ENCODE measurements at regions not wholly inside any gene's neighbourhood (a gene's known extent, or its start where the extent isn't known, plus 50 kb on each side); places are given as distances from the start of the nearest gene placed in this dataset.
A peak's percentile ranks its signal among the peaks of the same experiment; 100 is the strongest.

- no peaks in the 10 kb centered on the region for H3K36me3 ChIP-seq
- intact Hi-C loops (cut with DNase I; ENCODE audit: low total_unique reads) (no loop called here), in situ Hi-C loops (cut with MboI; ENCODE audit: low sequenced_read_pairs in 4 of 4) (no loop called here)
- DNase-seq (peak in 1 of 2 donors; percentile 14), ATAC-seq (peak; percentile 62 to 71)
- no peaks in the 10 kb centered on the region for H3K27me3 ChIP-seq
- no peak overlapping the region for H3K4me3 ChIP-seq
- H3K27ac ChIP-seq: no peak overlapping the region
- TF ChIP-seq CTCF (IDR thresholded peaks at IDR 0.05 in 4 of 5, conservative IDR thresholded peaks at IDR 0.05 in 1 of 5): no peak
- TF ChIP-seq POLR2A (IDR thresholded peaks at IDR 0.05): no peak
- H3K9me3 ChIP-seq: no peaks in the 10 kb centered on the region
- peaks cover 0 to 7% of the 10 kb centered on the region in 2 donors for H3K4me1 ChIP-seq
Observed at GRCh38 chr1:96520579-96520947, 201.0 kb upstream of the PTBP2 start.

- peaks cover 0 to 8% of the 10 kb centered on the region in 2 donors for H3K4me1 ChIP-seq
- H3K36me3 ChIP-seq: no peaks in the 10 kb centered on the region
- no peaks in the 10 kb centered on the region for H3K9me3 ChIP-seq
- no peaks in the 10 kb centered on the region for H3K27me3 ChIP-seq
- ATAC-seq (no peak), DNase-seq (no peak)
- H3K27ac ChIP-seq: peak overlapping the region in 1 of 4 donors; percentile 16
- TF ChIP-seq CTCF (IDR thresholded peaks at IDR 0.05 in 4 of 5, conservative IDR thresholded peaks at IDR 0.05 in 1 of 5) (no peak), POLR2A (IDR thresholded peaks at IDR 0.05) (no peak)
- intact Hi-C loops (cut with DNase I; ENCODE audit: low total_unique reads): no loop called here
- in situ Hi-C loops (cut with MboI; ENCODE audit: low sequenced_read_pairs in 4 of 4): no loop called here
- H3K4me3 ChIP-seq: no peak overlapping the region
Observed at GRCh38 chr1:96521010-96521409, 200.6 kb upstream of the PTBP2 start.

GRCh38 chr1:96521994-96522760 is 199.4 kb upstream of the PTBP2 start:
- Histone ChIP-seq H3K27ac (no peak overlapping the region), H3K4me3 (no peak overlapping the region), H3K9me3 (no peaks in the 10 kb centered on the region), H3K4me1 (peaks cover 0 to 8% of the 10 kb centered on the region in 2 donors), H3K27me3 (no peaks in the 10 kb centered on the region), H3K36me3 (no peaks in the 10 kb centered on the region)
- intact Hi-C loops (cut with DNase I; ENCODE audit: low total_unique reads) (no loop called here), in situ Hi-C loops (cut with MboI; ENCODE audit: low sequenced_read_pairs in 4 of 4) (no loop called here)
- DNase-seq: no peak
- TF ChIP-seq POLR2A (IDR thresholded peaks at IDR 0.05) (no peak), CTCF (IDR thresholded peaks at IDR 0.05 in 4 of 5, conservative IDR thresholded peaks at IDR 0.05 in 1 of 5) (no peak)
- ATAC-seq: no peak

- no peaks in the 10 kb centered on the region for H3K9me3 ChIP-seq
- in situ Hi-C loops (cut with MboI; ENCODE audit: low sequenced_read_pairs in 4 of 4): no loop called here
- no peak overlapping the region for H3K27ac ChIP-seq
- peaks cover 0 to 8% of the 10 kb centered on the region in 2 donors for H3K4me1 ChIP-seq
- no peak for TF ChIP-seq POLR2A (IDR thresholded peaks at IDR 0.05)
- no peak for TF ChIP-seq CTCF (IDR thresholded peaks at IDR 0.05 in 4 of 5, conservative IDR thresholded peaks at IDR 0.05 in 1 of 5)
- H3K4me3 ChIP-seq: no peak overlapping the region
- DNase-seq (no peak), ATAC-seq (no peak)
- H3K36me3 ChIP-seq: no peaks in the 10 kb centered on the region
- intact Hi-C loops (cut with DNase I; ENCODE audit: low total_unique reads): no loop called here
- no peaks in the 10 kb centered on the region for H3K27me3 ChIP-seq
Observed at GRCh38 chr1:96522927-96523326, 198.7 kb upstream of the PTBP2 start.

All from gastrocnemius medialis (tissue), 4 donors.